BJ (cell line): ENCODE measurements at regions not wholly inside any gene's neighbourhood (a gene's known extent, or its start where the extent isn't known, plus 50 kb on each side); places are given as distances from the start of the nearest gene placed in this dataset.

ENCODE experiments used
- CTCF ChIA-PET: fragments of 350-600 bp; formaldehyde crosslinking; extraction: SDS; loops from one replicate; lab custom pipeline; 2021; ENCODE audit warnings: antibody characterized with exemption, inconsistent platforms; lab: Yijun Ruan, JAX
- POLR2A ChIA-PET: fragments of 300-600 bp; sonication (Branson Sonifier 250); formaldehyde crosslinking; extraction: SDS; loops from one replicate; lab custom pipeline; 2021; ENCODE audit warnings: antibody characterized with exemption; lab: Charles Lee
- DNase-seq: peaks from one replicate; pipeline ENCODE4 v3.0.0-alpha.2; 2011; ENCODE audit warnings: low read depth
- H3K27me3 ChIP-seq: 2 replicates; pipeline ENCODE4 v1.6.0; 2011; ENCODE audit warnings: low read length; ENCODE audit not compliant: control insufficient read depth, insufficient read depth
- H3K36me3 ChIP-seq: 2 replicates; pipeline ENCODE4 v1.5.1; 2011; ENCODE audit warnings: low read length; ENCODE audit not compliant: control insufficient read depth, insufficient read depth
- H3K4me3 ChIP-seq: 2 replicates; pipeline ENCODE4 v1.5.1; 2011; ENCODE audit warnings: low read depth, mild to moderate bottlenecking, control low read depth, low read length
- CTCF ChIP-seq: IDR thresholded peaks from 2 replicates; pipeline ENCODE4 v1.5.1; 2011; ENCODE audit warnings: low read depth, mild to moderate bottlenecking, control low read depth, inconsistent platforms, low read length, moderate library complexity; ENCODE audit not compliant: insufficient read depth

DNA sequence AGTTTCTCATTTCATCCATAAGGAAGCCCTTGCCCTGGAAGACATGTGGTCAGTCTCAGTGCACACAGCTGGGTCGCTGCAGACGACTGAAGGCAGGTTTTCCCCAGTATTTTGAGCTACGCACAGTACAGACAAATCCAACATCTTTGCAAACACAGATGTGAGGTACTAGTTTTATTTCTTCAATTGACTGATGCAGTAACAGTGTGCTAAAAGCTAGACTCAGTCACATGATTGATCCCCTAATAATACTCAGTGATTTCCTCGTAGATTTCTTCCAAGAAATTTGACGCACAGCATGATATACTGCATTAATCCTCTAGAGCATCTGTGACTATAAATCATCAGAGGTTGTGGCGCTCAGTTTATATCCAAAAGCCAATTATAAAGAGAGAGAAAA, 346.1 kb downstream of the DIRAS2 start:
- no peak for TF ChIP-seq CTCF
- no peak for DNase-seq
- H3K36me3 ChIP-seq: no peaks in the 10 kb centered on the region
- no peak overlapping the region for H3K4me3 ChIP-seq
- POLR2A ChIA-PET: no interaction called here
- CTCF ChIA-PET: no interaction called here
- H3K27me3 ChIP-seq: no peaks in the 10 kb centered on the region

- H3K27me3 ChIP-seq: no peaks in the 10 kb centered on the region
- ChIA-PET CTCF (interaction anchor here (0.6 to 1.6 kb wide), 4 partner anchors 12 to 94 kb away, joined by 3 to 6 read pairs (median 4); no protein-coding TSS in a partner anchor), POLR2A (no interaction called here)
Observed at GRCh38 chr9:90299968-90300367, 342.7 kb downstream of the DIRAS2 start.

GRCh38 chr9:90300611-90301276, 341.9 kb downstream of the DIRAS2 start:
- ChIA-PET CTCF (interaction anchor here (0.6 to 1.6 kb wide), 3 partner anchors 13 to 94 kb away, joined by 3 to 6 read pairs (median 3); no protein-coding TSS in a partner anchor), POLR2A (no interaction called here)
- H3K27me3 ChIP-seq: no peaks in the 10 kb centered on the region
- no peak for DNase-seq
- H3K36me3 ChIP-seq: no peaks in the 10 kb centered on the region
- no peak for TF ChIP-seq CTCF
- no peak overlapping the region for H3K4me3 ChIP-seq

More at GRCh38 chr9:90299968-90300367, 342.7 kb downstream of the DIRAS2 start:
- DNase-seq: no peak
- H3K4me3 ChIP-seq: no peak overlapping the region
- no peaks in the 10 kb centered on the region for H3K36me3 ChIP-seq
- TF ChIP-seq CTCF: no peak

GRCh38 chr9:90301277-90301653, 341.4 kb downstream of the DIRAS2 start:
- Histone ChIP-seq H3K27me3 (no peaks in the 10 kb centered on the region), H3K4me3 (no peak overlapping the region), H3K36me3 (no peaks in the 10 kb centered on the region)
- CTCF ChIA-PET: interaction anchor here (1.6 kb wide), 1 partner anchor 13 kb away, joined by 6 read pairs; no protein-coding TSS in a partner anchor
- TF ChIP-seq CTCF: no peak
- DNase-seq: peak; percentile 63
- POLR2A ChIA-PET: no interaction called here

DNA sequence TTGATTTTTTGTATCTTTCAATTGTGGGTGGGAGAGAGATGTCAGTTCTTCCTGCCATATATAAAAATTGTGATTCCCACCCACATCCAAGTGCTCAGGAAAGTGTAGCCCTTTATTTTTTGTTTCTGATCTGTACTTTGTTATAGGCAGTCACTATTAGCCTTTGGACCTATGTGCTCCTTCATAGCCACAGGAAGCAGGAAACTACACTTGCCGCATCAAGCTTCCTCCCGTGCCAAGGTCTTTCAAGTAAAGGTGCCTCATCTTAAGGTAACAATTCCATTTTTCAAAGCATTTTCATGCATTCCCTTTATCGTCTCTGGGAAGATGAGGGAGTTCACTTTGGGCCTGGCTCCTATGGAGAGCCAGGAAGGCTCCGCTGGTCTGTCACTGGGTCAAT, 339.0 kb downstream of the DIRAS2 start:
- CTCF ChIA-PET: no interaction called here
- TF ChIP-seq CTCF: no peak
- Histone ChIP-seq H3K27me3 (no peaks in the 10 kb centered on the region), H3K36me3 (no peaks in the 10 kb centered on the region), H3K4me3 (no peak overlapping the region)
- POLR2A ChIA-PET: no interaction called here
- DNase-seq: no peak
